A549 (cell line): ENCODE measurements at regions not wholly inside any gene's neighbourhood (a gene's known extent, or its start where the extent isn't known, plus 50 kb on each side); places are given as distances from the start of the nearest gene placed in this dataset.

ENCODE experiments used
- BHLHE40 ChIP-seq: IDR thresholded peaks from 2 replicates; pipeline ENCODE4 v1.6.1; 2012; ENCODE audit warnings: low read depth, low read length, inconsistent platforms
- MAZ ChIP-seq: fragments of 150-350 bp; IDR thresholded peaks from 2 replicates; pipeline ENCODE4 v1.6.1; 2014; ENCODE audit warnings: antibody characterized with exemption, low read depth, low read length, borderline replicate concordance
- POLR2A ChIP-seq: IDR thresholded peaks from 2 replicates; pipeline ENCODE4 v1.6.1; 2012; ENCODE audit warnings: mild to moderate bottlenecking, low read length
- POLR2AphosphoS2 ChIP-seq: conservative IDR thresholded peaks from 2 replicates; pipeline ENCODE4 v1.6.1; 2012; ENCODE audit warnings: low read length, improper control_type of control experiment, inconsistent platforms
- TF ChIP-seq, protein P1 (sequence below): fragments of >200 bp; sonication (Bioruptor Twin); formaldehyde crosslinking; IDR thresholded peaks from 3 replicates; pipeline ENCODE4 v1.5.1; 2016

GRCh38 chr16:80060470-80060869, 459.9 kb upstream of the MAF start:
- no peak for TF ChIP-seq MAZ
- TF ChIP-seq BHLHE40, result no peak
- no peak for TF ChIP-seq POLR2A
- TF ChIP-seq POLR2AphosphoS2, result no peak
- TF ChIP-seq, protein P1, sequence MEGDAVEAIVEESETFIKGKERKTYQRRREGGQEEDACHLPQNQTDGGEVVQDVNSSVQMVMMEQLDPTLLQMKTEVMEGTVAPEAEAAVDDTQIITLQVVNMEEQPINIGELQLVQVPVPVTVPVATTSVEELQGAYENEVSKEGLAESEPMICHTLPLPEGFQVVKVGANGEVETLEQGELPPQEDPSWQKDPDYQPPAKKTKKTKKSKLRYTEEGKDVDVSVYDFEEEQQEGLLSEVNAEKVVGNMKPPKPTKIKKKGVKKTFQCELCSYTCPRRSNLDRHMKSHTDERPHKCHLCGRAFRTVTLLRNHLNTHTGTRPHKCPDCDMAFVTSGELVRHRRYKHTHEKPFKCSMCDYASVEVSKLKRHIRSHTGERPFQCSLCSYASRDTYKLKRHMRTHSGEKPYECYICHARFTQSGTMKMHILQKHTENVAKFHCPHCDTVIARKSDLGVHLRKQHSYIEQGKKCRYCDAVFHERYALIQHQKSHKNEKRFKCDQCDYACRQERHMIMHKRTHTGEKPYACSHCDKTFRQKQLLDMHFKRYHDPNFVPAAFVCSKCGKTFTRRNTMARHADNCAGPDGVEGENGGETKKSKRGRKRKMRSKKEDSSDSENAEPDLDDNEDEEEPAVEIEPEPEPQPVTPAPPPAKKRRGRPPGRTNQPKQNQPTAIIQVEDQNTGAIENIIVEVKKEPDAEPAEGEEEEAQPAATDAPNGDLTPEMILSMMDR, result no peak
